Stimulated activated CD4-positive, alpha-beta T cell treated with anti-CD3 and anti-CD28 coated beads, Interleukin-2, amount 100 ng/mL, for 4 hours (primary cell): ENCODE measurements at regions not wholly inside any gene's neighbourhood (a gene's known extent, or its start where the extent isn't known, plus 50 kb on each side); places are given as distances from the start of the nearest gene placed in this dataset.

ENCODE experiments used
- DNase-seq: peaks from one replicate; pipeline ENCODE4 v3.0.0-alpha.2; 2020; ENCODE audit warnings: low read depth

DNA sequence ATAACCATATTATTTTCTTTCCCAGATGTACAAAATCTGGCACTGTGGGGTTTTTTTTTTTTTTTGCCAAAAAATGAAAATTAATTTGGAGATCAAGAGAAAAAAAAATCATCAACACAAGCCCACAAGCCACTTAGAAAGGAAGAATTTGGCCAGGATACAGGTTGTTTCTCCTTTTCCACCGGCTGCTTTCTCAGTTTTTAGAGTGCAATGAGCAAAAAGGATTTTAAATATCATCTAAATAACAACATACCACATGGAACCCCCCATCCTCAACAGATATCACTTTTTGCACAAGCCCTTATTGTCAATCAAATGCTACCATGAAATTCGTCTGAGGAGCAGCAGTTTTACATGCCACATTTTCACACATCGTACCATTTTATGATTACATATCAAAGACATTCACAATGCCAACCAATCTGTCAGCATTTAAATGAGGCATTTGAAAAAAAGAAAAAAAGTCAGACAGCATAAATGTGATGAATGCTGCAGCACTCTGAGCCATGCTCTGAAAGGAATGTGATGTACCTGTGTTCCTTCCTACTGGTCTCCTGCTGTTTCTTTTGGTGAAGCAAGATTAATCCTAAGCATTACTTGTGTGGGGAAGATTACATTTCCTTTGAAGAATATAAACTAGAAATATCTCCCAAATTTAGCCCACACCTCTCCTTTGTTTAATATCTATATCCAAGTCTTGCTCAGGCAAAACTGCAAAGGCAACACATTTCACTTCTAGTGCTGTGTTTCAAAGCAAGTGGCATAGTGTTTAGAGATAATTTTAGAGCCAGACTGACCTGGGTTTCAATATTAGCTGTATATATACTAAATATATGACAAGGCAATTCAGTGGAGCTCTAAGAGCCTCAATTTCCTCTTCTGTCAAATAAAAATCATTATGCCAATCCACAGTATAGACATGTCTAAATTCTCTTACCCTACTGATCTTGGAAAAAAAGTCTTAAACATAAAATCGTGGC, 391.3 kb downstream of the CMPK2 start:
- no peak for DNase-seq

DNA sequence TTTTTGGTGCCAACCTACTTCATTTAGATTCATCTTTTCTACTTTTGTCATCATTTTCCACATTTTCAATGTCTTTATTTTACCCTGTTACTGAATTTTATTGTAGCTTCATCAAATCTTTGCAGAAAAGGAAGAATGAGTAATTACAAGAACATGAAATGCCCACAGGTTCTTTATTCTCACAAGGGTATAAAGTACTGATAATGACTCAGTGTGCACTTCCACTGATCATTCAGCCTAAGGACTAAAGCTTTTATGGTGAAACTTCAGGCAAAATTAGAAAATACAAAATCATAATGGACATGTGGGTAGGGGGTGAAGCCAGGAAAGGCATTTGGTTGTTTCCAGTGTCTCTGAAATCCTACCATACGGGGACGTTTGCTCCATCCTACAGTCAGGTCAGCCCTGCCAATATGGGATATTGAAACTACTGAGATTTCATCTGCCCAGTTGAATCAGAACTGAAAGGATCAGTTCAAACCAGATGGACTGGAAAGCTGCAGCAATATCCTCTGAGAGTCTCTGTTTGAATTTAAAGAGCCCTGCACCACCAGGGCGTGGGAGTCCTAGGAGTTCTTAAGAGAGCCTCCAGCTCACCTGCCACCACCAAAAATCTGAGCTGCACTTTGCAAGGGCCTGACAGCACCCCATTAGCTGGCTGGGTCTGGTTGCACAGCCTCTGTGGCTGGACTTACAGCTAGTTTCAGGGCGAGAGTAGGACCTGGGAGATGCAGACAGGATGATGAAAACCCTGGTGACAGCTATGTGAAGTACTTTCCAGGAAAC, 390.4 kb downstream of the CMPK2 start:
- no peak for DNase-seq

DNA sequence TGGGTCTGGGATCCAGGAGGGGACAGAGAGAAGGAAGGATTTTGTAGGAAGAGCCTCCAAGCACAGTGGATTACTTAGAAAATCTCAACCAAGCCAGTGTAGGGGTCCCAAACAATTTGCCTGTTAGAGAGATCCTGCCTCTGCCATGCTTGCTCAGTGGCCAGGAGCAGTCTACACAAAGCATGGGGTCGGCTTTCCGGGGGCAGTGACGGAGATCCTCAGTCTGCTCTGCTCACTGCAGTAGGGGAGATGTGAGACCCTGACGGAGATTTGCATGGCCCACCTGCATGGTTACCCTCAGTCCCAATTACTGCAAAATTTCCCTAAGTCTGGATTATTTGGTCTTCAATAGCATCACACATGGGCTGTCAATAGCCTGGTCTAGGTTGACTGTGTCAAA, 385.2 kb downstream of the CMPK2 start:
- no peak for DNase-seq

DNA sequence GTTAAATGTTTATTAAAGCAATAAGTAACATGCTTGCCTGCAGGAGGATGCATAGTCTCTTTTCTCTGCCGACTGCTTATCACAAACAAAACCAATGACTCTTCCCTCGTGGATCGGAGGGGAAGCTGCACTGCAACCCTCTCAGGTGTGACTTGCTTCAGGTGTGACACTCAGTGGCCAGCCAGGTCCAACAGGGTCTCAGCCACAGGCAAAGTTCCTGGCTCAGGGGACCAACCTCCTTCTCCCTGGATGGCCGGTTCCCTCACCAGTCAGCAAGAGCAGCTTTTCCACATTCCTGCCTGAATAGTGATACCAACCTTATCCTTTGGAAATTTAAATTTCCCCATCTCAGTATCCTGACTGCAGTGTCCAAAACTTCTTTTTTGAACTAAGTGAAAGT, 383.5 kb downstream of the CMPK2 start:
- no peak for DNase-seq

DNA sequence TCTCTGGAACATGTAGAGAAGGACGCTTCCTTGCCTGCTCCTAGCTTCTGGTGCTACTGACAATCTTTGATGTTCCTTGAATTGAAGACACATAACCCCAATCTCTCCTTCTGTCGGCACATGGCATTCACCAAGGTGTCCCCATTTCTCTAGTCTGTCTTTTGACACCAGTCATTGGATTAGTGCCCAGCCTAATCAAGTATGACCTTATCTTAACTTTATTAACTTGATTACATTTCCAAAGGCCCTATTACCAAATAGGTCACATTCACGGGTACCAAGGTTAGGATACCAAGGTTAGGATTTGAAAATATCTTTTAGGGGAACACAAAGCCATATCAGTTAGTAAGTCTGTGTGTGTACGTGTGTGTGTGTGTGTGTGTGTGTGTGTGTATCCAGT, 377.9 kb downstream of the CMPK2 start:
- DNase-seq: no peak

DNA sequence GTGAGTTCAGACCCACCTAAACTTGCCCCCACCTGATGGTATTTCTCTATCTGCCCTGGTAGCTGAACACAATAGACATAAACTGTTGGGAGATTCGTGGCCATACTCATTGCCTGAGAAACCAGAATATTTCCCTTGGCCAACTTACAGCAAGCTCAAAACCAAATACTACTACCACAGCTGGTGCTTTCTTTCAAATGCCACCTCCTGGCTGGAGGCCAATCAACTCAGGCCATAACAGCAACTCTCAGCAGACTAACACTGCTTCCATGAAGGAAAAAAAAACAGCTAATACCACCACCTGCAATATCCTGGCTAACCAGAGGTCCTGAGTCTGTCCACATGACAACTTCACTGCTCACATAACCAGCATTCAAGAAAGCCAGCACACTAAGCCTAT, 373.1 kb downstream of the CMPK2 start:
- DNase-seq: no peak

DNA sequence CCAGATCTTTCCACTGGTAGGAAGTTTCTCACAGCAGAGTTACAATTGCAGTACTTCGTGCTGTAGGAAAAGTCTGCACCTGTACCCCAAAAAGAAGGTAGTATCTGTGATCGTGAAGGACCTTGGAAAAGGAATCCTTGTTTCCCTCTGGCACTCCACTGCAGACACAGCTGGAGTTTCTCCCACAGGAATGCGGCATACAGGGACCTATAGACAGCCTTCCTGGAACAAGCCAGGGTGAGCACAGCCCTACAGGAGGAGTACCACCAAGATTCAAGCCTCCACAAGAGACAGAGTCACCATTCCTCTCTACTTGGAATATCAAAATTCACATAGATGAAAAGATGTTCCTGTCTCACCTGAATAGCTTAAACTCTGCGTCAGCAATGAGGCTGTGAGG, 372.4 kb downstream of the CMPK2 start:
- DNase-seq: no peak

DNA sequence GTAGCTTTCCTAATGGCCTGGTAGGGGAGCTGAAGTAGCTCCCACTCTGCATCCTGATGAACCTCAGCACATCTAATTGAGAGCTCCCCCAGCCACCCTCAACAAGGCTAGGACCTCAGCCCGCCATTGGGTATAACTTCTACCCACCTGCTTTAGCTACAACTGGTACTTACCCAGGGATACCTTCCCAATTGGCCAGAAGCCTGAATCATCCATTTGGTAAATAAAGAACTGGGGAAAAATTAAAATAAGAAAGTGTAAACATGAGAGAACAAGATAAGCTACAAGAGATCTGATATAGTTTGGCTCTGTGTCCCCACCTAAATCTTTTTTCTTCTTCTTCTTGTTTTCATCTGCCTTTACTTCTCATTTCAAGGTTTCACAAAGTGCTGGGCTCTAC, 372.0 kb downstream of the CMPK2 start:
- DNase-seq: no peak

DNA sequence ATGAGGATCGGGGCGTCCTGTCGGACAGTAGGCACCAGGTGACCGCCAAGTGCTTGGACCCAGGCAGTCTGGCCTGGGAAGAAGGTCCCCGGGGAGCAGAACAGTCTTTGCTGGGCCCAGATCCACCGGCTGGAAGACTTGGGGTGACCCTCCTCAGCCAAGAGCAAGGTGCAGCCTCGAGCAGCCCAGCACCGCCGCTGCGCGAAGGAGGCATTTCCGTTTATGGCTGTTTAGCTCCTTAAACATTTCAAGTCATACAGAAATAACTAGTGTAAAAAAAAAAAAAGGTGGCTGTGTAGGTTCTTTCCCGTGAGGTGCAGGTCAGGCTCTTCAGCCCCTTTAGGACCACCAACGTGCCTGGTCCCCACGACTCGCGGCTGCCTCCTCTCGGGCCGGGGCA, 370.2 kb downstream of the CMPK2 start:
- DNase-seq: no peak

DNA sequence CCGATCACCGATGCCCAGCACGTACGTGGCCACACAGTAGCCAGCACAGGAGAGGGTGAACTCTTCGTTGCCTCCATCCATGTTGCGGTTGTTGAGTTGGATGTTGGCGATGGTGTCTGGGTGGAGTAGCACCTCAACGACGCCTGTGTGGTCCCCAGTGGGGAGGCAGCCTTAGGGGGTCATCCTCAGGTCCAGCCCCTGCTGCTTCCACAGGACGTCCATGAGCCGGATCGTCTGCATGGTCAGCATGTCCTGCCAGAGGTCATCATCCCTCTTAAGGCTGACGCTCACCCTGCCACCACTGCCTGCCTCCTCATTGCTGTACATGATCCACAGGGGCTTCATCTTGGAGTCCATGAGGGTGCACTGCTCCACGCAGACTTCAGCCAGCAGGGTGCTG, 369.3 kb downstream of the CMPK2 start:
- no peak for DNase-seq

DNA sequence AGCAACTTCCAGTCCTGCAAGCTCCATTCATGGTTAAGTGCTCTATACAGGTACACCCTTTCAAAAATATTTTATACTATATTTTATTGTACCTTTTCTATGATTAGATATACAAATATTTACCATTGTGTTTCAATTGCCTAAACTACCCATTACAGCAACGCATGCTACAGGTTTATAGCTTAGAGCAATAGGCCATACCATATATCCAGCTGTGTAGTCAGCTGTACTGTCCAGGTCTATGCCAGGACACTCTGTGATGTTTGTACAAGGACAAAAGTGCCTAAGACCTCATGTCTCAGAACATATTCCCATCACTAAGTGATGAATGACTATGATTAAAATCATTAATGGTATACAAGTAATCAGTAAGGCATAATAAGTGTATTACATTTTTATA, 368.7 kb downstream of the CMPK2 start:
- no peak for DNase-seq

DNA sequence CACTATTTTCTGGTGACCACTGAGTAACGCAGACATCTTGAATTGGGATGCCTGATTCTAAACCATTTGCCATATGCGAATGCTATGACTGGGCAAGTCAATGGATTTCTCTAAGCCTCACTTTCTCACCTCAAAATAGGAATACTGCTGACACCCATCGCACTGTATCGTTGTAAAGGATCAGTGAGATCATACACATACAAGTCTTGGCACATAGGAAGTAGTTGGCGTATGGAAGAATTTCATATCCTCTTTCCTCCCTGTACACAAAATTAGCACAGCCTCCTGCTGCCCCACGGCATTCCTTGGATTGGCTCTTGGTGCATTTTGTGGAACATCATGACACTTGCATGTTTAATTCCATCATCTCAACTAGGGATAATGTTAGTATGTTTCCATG, 366.9 kb downstream of the CMPK2 start:
- DNase-seq: no peak

DNA sequence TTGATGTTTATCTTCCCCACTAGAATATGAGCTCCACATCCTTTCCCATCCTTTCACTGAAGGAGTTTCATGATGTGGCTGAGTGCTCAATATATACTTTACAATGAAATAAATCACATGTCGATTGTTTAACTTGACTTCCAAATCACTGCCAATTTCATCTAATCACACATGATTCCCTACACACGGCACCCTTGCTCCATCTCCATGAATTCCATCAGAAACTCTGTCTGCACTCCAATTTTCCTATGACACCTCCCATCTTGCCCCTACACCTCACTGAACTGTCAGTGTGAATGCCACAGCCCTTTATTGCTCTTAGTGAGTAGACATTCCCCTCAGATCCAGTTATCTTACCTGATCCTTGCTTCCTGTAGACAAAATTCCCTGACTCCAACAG, 366.0 kb downstream of the CMPK2 start:
- no peak for DNase-seq

DNA sequence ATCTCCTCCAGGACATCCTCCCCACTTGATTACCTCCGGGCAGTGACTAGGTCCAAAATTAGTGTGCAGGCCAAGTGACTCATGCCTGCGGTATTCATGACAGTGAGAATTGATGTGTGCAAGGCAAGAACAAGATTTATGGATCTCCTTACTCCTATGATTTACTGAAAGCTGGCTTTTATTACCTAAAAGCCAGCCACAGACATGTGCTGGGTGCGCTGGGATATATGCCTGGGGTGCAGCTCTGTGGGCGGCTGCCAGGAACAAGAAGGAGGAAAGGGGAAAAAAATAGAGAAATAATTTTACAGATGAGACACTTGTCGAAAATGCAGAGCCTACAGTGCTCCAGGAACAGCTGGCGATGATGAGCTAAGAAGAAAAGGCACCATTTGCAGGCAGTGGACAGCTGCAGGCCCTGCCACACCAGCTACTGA, 359.3 kb downstream of the CMPK2 start:
- no peak for DNase-seq

DNA sequence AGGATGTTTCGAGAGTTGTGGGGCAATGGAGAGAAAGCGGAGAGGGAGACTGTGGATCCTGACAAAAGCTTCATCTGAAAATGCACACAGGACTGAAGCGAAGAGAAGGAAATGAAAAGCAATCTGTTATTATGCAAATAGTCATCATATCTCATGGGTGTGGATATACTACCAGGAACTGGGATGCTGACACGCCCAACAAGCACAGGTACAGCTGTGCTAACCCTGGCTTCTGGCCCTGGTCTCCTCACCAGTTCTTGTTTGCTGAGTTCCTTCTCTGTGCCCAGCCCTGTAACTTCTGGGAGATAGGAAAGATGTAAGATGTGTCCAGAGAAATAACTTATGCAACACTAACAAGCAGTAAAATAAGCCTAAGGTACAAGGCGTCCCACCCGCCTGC, 358.8 kb downstream of the CMPK2 start:
- DNase-seq: no peak

DNA sequence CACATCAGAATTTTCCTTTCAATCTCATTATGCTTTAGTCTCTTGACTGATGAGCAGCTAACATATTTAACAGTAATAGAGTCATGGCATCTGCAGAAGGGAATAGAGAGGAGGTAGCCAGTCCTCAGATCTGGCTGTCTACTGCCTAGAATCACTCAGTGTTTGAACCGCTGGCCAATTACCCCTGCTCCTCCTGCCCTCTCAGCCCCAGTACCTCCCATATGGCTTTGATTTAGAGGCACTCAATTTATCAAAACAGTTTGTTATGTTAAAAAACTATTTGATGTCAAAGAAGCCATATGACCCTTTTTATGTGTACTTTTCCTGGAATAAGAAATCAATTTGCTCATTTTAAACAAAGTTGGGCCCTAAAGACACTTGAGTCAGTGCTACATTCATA, 355.2 kb downstream of the CMPK2 start:
- no peak for DNase-seq

DNA sequence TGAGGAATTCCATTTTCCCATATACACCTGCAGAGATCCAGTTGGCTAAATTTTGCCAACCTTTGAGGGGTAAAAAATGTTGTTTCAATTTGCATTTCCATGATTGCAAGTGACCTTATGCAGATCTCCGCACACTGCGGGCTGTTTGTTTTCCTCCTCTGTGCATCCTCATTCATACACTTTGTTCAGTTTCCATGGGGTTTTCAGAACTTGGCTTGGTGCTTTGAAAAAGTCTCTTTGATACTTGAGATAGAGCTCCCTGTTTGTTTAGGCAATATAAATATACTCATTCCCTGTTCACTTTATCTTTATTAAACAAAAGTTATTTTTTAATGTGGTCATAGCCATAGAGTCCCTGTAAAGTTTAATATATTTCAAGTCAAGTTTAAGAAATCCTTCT, 353.1 kb downstream of the CMPK2 start:
- no peak for DNase-seq

DNA sequence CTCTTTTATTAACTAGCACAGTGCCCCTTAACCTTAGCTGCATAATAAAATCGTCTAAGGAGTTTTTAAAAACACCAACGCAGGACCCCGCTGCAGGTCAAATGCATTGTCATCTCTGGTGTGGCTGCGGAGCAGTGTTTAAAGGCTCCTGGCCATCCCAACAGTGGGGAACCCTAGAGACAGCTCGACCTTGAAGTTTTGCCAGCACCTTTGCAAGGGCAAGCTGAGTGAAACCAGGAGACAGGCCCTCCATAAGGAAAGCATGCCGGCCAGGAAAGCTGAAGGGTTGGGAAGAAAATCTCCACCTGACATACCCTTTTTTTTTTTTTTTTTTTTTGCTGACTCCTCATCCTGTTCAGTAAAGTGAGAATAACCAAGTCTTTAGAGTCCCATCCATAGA, 349.0 kb downstream of the CMPK2 start:
- no peak for DNase-seq

DNA sequence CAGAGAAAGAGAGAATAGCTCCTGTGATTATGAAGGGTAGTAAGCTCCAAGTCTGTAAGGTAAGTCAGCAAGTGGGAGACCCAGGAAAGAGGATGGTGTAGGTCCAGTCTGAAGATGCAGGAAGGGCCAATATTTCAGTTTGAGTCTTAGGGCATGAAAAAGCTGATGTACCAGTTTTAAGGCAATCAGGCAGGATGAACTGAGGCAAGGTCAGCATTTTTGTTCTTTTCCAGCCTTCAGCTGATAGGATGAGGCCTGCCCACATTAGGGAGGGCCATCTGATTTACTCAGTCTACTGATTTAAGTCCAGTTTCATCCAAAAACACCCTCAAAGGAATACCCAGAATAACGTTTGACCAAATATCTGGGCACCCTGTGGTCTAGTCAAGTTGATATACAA, 347.3 kb downstream of the CMPK2 start:
- DNase-seq: no peak

DNA sequence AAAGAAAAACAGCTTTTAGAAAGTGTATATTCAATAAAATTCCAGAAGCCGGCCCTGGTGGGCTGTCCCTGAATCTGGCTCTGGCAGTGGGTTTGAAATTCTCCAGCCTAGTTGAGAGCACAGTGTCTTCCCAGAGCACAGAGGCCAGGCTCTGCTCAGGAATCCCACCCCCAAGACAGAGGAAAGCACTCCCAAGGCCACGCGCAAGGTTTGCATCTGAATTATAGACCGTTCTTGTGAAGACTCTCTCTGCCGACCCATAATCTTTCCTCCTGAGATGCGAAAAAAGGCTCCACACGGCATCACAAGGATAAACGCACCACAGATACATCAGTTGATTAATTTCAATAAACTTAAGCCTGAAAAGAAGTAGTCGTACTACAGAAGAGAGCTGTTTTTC, 342.2 kb downstream of the CMPK2 start:
- no peak for DNase-seq

DNA sequence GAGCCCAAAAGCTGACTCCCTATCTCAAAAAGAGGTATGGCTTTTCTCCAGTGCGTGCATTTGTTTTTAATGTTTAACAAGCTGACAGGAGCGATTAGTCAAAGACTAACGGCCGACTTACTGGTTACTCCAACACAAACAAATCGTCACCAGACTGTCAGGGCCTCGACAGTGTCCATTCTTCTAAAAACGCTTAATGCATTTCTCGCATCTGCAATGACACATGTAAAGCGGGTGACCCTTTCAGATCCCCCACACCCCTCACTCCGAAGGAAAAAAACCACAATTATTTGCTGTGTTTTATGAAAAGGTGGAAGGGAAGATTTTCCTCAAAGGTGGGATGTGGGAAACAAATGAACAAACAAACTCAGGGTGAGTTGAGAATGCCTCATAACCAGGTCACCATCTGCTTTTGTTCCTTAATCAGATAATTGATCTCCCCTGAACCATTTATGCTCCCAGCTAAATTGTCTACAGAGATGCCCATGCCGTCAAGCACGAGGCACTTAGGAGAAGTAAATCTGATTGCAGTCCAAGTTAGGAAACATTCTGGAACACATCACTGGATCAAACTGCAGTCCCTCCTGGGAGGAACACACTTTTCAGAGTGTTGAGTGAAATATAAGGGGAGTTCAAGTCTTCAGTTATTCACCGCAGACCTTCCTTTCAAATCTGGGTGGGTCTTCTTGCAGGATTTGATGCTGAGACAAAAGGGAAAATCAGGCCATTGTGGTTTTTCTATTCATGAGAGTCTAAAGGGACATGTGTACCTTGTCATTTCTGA, 340.8 kb downstream of the CMPK2 start:
- DNase-seq: no peak

DNA sequence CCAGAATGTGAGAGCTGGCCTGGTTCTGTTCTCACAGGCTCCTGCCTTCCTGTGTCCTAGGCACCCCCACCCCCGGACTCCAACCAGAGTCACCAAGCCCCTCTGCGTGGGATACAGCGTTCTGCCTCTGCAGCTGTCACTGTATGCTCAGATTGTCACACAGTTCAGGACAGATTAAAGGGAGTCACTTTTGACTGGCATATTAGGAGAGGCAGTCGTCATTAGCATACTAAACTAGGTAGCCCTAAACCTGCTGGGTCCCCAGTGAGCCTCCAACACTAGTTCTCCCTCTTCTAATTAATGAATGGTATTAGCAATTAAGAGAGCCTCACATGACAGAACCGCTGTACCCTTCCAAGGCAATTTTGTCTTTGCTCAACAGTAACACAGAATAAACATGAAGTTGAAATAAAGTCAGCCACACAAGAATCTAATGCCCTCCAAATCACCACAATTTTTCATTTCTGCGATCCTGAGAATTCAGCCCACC, 340.2 kb downstream of the CMPK2 start:
- no peak for DNase-seq
